CD14-positive monocyte (primary cell): ENCODE measurements at regions not wholly inside any gene's neighbourhood (a gene's known extent, or its start where the extent isn't known, plus 50 kb on each side); places are given as distances from the start of the nearest gene placed in this dataset.

Experiments
- DNase-seq, 3 donors: peaks; one replicate each; pipeline ENCODE4 v3.0.0-alpha.2; 2011 to 2022
- H2AFZ ChIP-seq: 2 replicates; pipeline ENCODE4 v1.6.0; 2012; ENCODE audit warnings: mild to moderate bottlenecking, low read depth, low read length, inconsistent platforms; ENCODE audit not compliant: insufficient read depth, poor library complexity, severe bottlenecking
- H3K27ac ChIP-seq, 2 donors: 1 replicate in 1 of 2; 2 replicates in 1 of 2; pipeline ENCODE4 v1.5.1; 2012 to 2013; ENCODE audit warnings: low read length in 2 of 2, control low read depth in 1 of 2, inconsistent platforms in 1 of 2, low read depth in 1 of 2, mild to moderate bottlenecking in 1 of 2
- H3K27me3 ChIP-seq, 2 donors: one replicate each; pipeline versions ENCODE4 v1.6.0 to v1.6.1; 2011 to 2013; ENCODE audit warnings: low read length in 2 of 2; ENCODE audit not compliant: control insufficient read depth in 2 of 2, insufficient read depth in 2 of 2
- H3K36me3 ChIP-seq, 2 donors: replicated peaks in 1 of 2; 1 replicate in 1 of 2; 2 replicates in 1 of 2; pipeline versions ENCODE4 v1.5.1 to v1.6.1; 2012 to 2013; ENCODE audit warnings: low read length in 2 of 2, control low read depth in 1 of 2, inconsistent platforms in 1 of 2, mild to moderate bottlenecking in 1 of 2; ENCODE audit not compliant: insufficient read depth in 2 of 2, control insufficient read depth in 1 of 2
- H3K4me1 ChIP-seq, 2 donors: 1 replicate in 1 of 2; 2 replicates in 1 of 2; pipeline versions ENCODE4 v1.5.1 to v1.6.1; 2012 to 2013; ENCODE audit warnings: low read length in 2 of 2, control low read depth in 1 of 2, inconsistent platforms in 1 of 2, mild to moderate bottlenecking in 1 of 2, moderate library complexity in 1 of 2; ENCODE audit not compliant: insufficient read depth in 2 of 2, control insufficient read depth in 1 of 2
- H3K4me2 ChIP-seq: replicated peaks from 2 replicates; pipeline ENCODE3; 2012; ENCODE audit warnings: low read length, moderate library complexity, mild to moderate bottlenecking; ENCODE audit not compliant: poor library complexity, severe bottlenecking; ENCODE audit errors: extremely low read depth
- H3K4me3 ChIP-seq, 3 experiments: fragments of 200-600 bp in 1 of 3; sonication (generic) in 1 of 3; replicated peaks in 1 of 3; 1 replicate in 2 of 3; 2 replicates in 1 of 3; pipeline ENCODE4 v1.5.1; 2011 to 2013; ENCODE audit warnings: low read length in 3 of 3, mild to moderate bottlenecking in 3 of 3, control low read depth in 2 of 3, low read depth in 2 of 3, inconsistent platforms in 1 of 3, moderate library complexity in 1 of 3
- H3K79me2 ChIP-seq: 2 replicates; pipeline ENCODE4 v1.6.0; 2012; ENCODE audit warnings: mild to moderate bottlenecking, control low read depth, inconsistent platforms, low read length, moderate library complexity; ENCODE audit not compliant: insufficient read depth
- H3K9ac ChIP-seq: 2 replicates; pipeline ENCODE4 v1.6.0; 2017; ENCODE audit warnings: low read length, mild to moderate bottlenecking; ENCODE audit not compliant: insufficient read depth, poor library complexity, severe bottlenecking
- H3K9me3 ChIP-seq, 2 donors: replicated peaks in 1 of 2; 1 replicate in 1 of 2; 2 replicates in 1 of 2; pipeline versions ENCODE4 v1.5.1 to v1.6.1; 2012 to 2013; ENCODE audit warnings: low read length in 2 of 2, control low read depth in 1 of 2; ENCODE audit not compliant: control insufficient read depth in 1 of 2, insufficient read depth in 1 of 2
- H4K20me1 ChIP-seq: 2 replicates; pipeline ENCODE4 v1.6.0; 2012; ENCODE audit warnings: mild to moderate bottlenecking, low read length, control low read depth, moderate library complexity; ENCODE audit not compliant: insufficient read depth
- H3K27ac Mint-ChIP-seq, 7 donors: one replicate each; pipeline ENCODE4 v1.8.0; 2020; ENCODE audit warnings: mild to moderate bottlenecking in 7 of 7, mixed read lengths in 7 of 7, moderate library complexity in 6 of 7, inconsistent platforms in 2 of 7
- H3K27me3 Mint-ChIP-seq, 3 donors: one replicate each; pipeline ENCODE4 v1.8.0; 2021 to 2022; ENCODE audit warnings: low read depth in 3 of 3, mild to moderate bottlenecking in 3 of 3, mixed read lengths in 3 of 3, moderate library complexity in 3 of 3, inconsistent platforms in 1 of 3
- H3K36me3 Mint-ChIP-seq, 2 donors: one replicate each; pipeline ENCODE4 v1.8.0; 2020; ENCODE audit warnings: mixed read lengths in 2 of 2, inconsistent platforms in 1 of 2, mild to moderate bottlenecking in 1 of 2
- H3K4me1 Mint-ChIP-seq: one replicate; pipeline ENCODE4 v1.8.0; 2020; ENCODE audit warnings: mild to moderate bottlenecking, mixed read lengths
- H3K4me3 Mint-ChIP-seq, 2 donors: one replicate each; pipeline ENCODE4 v1.8.0; 2020; ENCODE audit warnings: mild to moderate bottlenecking in 2 of 2, mixed read lengths in 2 of 2, moderate library complexity in 1 of 2
- H3K9me3 Mint-ChIP-seq, 7 donors: one replicate each; pipeline ENCODE4 v1.8.0; 2020 to 2022; ENCODE audit warnings: mixed read lengths in 7 of 7, mild to moderate bottlenecking in 6 of 7, moderate library complexity in 6 of 7, inconsistent platforms in 2 of 7
- CTCF ChIP-seq: fragments of 200-600 bp; IDR thresholded peaks from one replicate; pipeline ENCODE4 v1.8.0; 2022; ENCODE audit warnings: antibody characterized with exemption, mild to moderate bottlenecking
- WGBS: methylation state at CpG from one replicate; pipeline ENCODE4 v1.1.5; 2013; ENCODE audit warnings: missing lambda C conversion rate; ENCODE audit not compliant: insufficient coverage; 5-methylcytosine and 5-hydroxymethylcytosine counted together
- intact Hi-C, 2 donors: fragments of 100-400 bp; cut with micrococcal nuclease; formaldehyde crosslinking; loops; one replicate each; pipeline versions ENCODE4 v1.15.0 to v1.15.1; 2023

DNA sequence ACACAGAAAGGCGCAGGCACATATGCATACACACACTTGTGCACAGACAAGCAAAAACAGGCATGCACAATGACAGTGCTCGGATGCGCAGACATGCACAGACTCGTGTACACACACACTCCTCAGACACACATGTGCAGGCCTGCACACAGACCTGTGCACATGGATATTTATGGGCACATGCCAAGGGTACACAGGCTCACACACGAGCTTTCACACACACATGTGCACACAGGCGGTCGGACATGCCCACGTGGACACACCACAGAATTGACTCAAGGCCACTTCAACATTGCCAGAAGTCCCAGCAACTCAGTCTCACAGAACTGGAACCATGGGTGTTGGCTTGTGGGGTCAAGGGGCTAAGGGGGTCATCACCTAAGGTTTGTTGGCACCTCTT, 206.8 kb downstream of the URI1 start:
- H2AFZ ChIP-seq, result no peak overlapping the region
- DNase-seq, result no peak
- H3K79me2 ChIP-seq, result no peaks in the 10 kb centered on the region
- H3K36me3 Mint-ChIP-seq, result no peaks in the 10 kb centered on the region
- H3K9me3 ChIP-seq, result no peaks in the 10 kb centered on the region
- H3K27ac Mint-ChIP-seq, result no peak overlapping the region
- H3K27me3 Mint-ChIP-seq, result peaks cover 1 to 7% (median 2%) of the 10 kb centered on the region in 3 donors
- intact Hi-C loops, result no loop called here
- no peaks in the 10 kb centered on the region for H3K4me1 Mint-ChIP-seq
- no peak for TF ChIP-seq CTCF
- 90% methylated on average over 7 of the region's 8 CpGs for WGBS
- no peaks in the 10 kb centered on the region for H4K20me1 ChIP-seq
- no peak overlapping the region for H3K9ac ChIP-seq
- no peaks in the 10 kb centered on the region for H3K36me3 ChIP-seq
- H3K4me3 ChIP-seq, result no peak overlapping the region
- H3K4me3 Mint-ChIP-seq, result no peak overlapping the region
- no peak overlapping the region for H3K4me2 ChIP-seq
- no peaks in the 10 kb centered on the region for H3K27me3 ChIP-seq
- no peak overlapping the region for H3K27ac ChIP-seq
- peaks cover 0 to 6% (median 0%) of the 10 kb centered on the region in 7 donors for H3K9me3 Mint-ChIP-seq
- no peaks in the 10 kb centered on the region for H3K4me1 ChIP-seq

DNA sequence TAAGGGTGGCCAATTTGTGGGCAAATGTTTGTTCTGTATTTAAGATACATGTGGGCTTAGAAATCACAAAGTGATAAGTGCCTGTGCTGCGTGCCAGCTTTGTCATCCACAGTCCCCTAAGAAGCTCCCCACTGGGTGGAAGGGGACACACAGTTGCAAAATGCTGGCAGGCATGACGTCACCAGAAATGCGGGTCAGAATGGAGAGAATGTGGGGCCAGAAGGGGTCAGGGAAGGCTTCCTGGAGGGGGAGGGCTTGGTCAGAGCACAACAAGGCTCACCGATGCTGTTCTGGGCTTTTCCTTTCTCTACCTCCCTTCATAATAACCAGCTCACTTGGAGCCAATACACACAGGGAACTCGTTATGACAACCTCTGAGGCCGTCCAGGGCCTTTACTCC, 207.3 kb downstream of the URI1 start:
- no peaks in the 10 kb centered on the region for H3K4me1 ChIP-seq
- no peaks in the 10 kb centered on the region for H3K27me3 ChIP-seq
- no peak for DNase-seq
- intact Hi-C loops, result no loop called here
- no peak overlapping the region for H3K4me3 Mint-ChIP-seq
- H3K36me3 Mint-ChIP-seq, result no peaks in the 10 kb centered on the region
- H2AFZ ChIP-seq, result no peak overlapping the region
- no peak for TF ChIP-seq CTCF
- peak overlapping the region in 1 of 7 donors; percentile 52 for H3K27ac Mint-ChIP-seq
- H3K4me3 ChIP-seq, result no peak overlapping the region
- H3K9me3 Mint-ChIP-seq, result peaks cover 0 to 3% (median 0%) of the 10 kb centered on the region in 7 donors
- WGBS, result 83% methylated on average over 2 of the region's 6 CpGs
- H3K27ac ChIP-seq, result no peak overlapping the region
- H4K20me1 ChIP-seq, result no peaks in the 10 kb centered on the region
- no peaks in the 10 kb centered on the region for H3K4me1 Mint-ChIP-seq
- no peak overlapping the region for H3K9ac ChIP-seq
- H3K79me2 ChIP-seq, result no peaks in the 10 kb centered on the region
- no peaks in the 10 kb centered on the region for H3K36me3 ChIP-seq
- peaks cover 2 to 7% (median 2%) of the 10 kb centered on the region in 3 donors for H3K27me3 Mint-ChIP-seq
- H3K4me2 ChIP-seq, result no peak overlapping the region
- no peaks in the 10 kb centered on the region for H3K9me3 ChIP-seq
